NCI-H187 (cell line): ENCODE measurements at regions not wholly inside any gene's neighbourhood (a gene's known extent, or its start where the extent isn't known, plus 50 kb on each side); places are given as distances from the start of the nearest gene placed in this dataset.
A peak's percentile ranks its signal among the peaks of the same experiment; 100 is the strongest.

Experiments used
- DNase-seq, 2 experiments: peaks; one replicate each; lab custom pipeline; 2025; lab: John Stamatoyannopoulos, UW

GRCh38 chr6:169847141-169847674 lies 95.8 kb downstream of the ERMARD start:
- DNase-seq: no peak

DNA sequence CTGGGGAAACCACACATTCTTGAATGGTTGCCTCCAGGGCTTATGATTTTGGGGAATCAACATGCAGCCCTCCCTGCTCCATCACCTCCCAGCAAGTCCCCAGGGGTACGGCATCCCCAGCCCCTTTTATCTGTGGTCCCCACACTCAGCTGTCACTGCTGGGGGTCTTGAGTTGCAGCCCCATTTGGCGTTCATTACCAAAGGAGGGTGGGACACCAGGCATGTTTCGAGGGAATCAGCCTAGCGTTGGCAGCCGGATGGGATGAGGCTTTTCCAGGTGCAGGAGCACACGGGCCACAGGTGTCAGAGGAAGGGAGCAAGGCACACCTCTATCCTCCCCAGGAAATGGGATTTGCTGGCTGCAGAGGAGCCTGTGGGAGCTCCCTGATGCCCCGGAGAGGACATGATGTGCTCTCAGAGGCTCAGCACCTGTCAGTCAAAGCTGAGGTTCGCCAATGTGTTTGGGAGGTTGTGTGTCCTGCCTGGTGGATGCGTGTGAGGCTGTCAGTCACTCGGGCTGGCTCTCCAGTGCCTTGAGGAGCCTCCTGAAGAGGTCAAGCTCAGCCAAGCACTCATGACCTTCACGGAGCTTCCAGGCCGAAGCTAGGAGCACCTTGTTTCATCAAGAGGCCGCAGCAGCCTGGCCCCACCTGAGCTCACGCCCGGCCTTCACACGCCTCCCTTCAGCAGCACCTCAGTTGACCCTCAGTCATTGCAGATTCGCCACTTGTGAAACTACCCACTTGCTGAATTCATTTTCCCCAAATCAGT lies 95.0 kb downstream of the ERMARD start:
- DNase-seq: no peak

DNA sequence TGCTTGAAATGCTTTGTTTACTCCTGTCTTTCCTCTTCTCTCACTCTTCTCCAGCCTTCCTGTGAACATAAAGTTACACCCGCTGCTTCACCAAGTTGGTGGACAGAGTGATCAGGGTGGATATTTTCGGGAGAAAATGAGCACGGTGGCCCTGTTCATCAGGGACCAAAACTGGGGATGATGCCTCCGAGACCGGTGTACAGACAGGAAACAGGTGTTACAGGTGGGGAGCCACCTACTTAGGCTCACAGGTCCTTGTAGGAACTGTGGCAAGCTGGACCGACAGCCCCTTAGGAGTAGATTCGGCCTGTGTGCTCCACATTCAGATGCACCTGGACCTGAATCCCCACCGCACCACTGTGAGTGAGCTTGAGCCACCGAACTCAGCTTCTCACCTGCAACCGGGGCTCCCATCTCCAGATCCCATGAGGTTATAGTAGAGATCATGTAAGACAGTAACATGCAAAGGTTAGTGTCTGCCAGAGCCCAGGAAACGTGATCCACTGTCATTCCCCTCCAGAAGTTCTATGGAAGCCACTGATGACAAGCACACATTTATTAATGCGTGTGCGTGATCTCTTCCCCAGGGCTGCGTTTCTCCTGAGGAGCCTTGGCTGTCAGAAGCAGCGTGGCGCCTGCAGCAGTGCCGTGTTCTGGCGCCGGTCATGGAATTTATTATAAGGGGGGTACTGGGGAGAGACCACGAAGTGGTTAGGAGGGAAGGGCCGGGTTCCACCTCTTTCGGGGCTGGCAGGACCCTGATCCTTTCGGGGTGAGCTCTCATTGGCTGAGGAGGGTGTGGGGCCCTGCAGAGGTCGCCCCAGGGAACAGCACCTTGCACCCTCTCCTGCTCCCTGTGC lies 94.2 kb downstream of the ERMARD start:
- DNase-seq: no peak

- no peak for DNase-seq
Measured at GRCh38 chr6:169844946-169845345, 93.5 kb downstream of the ERMARD start.

- DNase-seq: no peak
Measured at GRCh38 chr6:169843991-169844390, 92.6 kb downstream of the ERMARD start.

DNA sequence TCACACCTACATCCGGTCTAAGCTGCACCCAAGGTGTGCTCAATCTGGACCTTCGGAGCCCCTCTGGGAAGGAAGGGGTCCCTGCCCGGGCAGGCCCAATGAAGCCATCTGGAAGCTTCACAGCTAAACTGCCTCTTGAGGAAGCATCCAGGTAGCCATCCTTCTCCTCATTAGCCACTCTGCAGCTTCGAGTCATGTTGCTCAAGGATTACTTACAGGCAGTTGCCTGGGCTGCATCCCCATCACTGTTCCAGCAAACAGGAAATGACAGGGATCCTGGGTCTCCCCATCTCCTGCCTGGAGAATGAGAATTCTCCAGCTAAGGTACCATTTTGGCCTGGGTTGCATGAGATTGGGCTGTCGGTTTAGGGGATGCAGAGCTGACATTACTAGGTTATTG lies 91.7 kb downstream of the ERMARD start:
- DNase-seq: no peak

- no peak for DNase-seq
Measured at GRCh38 chr6:169841907-169842606, 90.6 kb downstream of the ERMARD start.

GRCh38 chr6:169841251-169841650 lies 89.8 kb downstream of the ERMARD start:
- no peak for DNase-seq

GRCh38 chr6:169839898-169840631 lies 88.6 kb downstream of the ERMARD start:
- DNase-seq: no peak

GRCh38 chr6:169839493-169839892 lies 88.1 kb downstream of the ERMARD start:
- no peak for DNase-seq

DNA sequence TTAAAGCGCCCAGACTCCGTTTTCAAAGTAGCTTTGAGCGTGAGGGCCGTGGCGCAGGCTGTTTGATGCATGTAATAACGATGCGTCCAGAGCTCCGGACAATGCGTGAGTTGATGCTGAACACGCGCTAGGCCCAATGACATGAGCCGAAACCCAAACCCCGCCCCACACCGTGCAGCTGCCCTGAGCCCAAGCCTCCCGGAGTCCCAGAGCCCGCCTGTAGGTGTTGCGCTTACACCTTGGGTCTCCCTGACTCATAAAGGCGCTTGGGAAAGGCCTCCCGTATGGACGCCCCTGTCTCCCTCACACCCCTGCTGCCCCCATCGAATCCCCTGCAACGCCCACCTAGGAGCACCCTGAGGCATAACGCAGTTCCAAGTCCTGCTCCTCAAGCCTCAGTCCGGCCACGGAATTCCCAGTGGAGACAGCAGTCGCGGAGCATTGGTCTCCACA lies 87.6 kb downstream of the ERMARD start:
- DNase-seq: no peak

DNA sequence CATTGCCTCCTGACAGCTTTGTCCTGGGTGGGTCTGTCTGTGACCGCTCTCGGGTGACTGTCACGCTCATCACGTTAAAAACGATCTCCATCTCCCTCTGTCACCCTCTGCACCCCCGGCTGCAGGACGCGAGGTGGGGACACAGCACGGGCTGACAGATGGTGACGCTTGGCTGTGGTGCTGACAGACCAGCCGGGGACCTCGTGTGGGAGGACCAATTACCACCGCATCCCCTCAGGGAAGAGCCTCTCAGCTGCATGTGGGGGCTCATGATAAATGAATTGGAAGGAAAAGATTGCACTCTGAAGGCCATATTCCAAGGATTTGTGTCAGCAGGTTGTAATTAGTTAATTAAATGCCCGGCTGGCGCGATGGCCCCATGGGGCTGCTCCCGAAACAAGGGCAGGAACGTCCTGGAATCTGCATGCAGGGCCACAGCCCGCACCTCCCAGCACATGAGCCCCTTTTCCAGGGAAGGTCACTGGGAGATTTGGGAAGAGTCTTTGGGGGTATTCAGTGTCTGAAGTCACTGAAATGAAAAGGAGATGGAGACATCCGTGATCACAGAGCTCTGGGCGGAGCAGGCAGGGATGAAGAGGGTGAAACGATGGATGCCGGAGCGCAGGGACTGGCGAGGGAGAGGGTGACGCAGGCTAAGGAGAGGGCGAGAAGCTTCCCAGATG lies 87.1 kb downstream of the ERMARD start:
- no peak for DNase-seq

- DNase-seq: no peak
Measured at GRCh38 chr6:169837529-169838250, 86.3 kb downstream of the ERMARD start.

GRCh38 chr6:169833258-169833794 lies 81.9 kb downstream of the ERMARD start:
- DNase-seq: no peak

DNA sequence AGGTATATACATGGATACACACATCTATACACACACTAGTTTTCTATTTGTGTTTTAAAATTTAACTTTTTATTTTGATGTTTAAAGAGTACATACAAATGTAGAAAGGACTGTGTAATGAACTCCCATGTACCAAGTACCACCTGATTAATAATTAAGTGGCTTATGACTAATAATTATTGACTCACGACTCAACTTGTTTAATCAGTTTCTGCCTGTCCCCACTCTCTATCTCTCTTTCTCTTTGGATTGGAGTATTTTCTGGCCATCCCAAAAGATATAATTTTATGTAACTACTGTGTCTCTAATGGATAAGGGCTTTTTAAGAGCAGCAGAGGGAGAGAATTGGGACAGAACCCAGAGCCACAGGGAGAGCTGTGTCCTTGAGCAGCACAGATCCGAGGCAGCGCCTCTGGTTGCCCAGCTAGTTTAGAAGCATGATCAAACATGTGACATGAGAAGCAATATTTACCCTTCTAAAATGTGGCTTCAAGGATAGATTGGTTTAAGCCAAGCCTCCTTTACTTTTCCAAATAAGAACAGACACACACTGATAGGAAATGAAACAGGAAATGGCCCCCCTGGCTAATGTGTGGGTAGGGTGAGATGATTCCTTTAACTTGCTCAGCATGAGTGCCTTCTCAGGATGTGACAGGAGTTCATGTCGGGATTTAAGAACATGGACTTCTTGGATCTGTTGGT lies 81.0 kb downstream of the ERMARD start:
- DNase-seq: no peak

GRCh38 chr6:169831450-169832246 lies 80.2 kb downstream of the ERMARD start:
- DNase-seq: peak; percentile 40 to 70
